ENCODE measurements at regions not wholly inside any gene's neighbourhood (a gene's known extent, or its start where the extent isn't known, plus 50 kb on each side); places are given as distances from the start of the nearest gene placed in this dataset.

GRCh38 chr6:63441266-63441956, 121.6 kb upstream of the LGSN start:
- H3K27ac ChIP-seq = no peak overlapping the region

GRCh38 chr6:63442870-63443269, 123.1 kb upstream of the LGSN start:
- TF ChIP-seq ZFX (IDR thresholded peaks at IDR 0.05; ENCODE audit: borderline replicate concordance) = no peak
- no peak for TF ChIP-seq CTCF (IDR thresholded peaks at IDR 0.05)
- H3K27ac ChIP-seq = no peak overlapping the region

More at GRCh38 chr6:63441266-63441956, 121.6 kb upstream of the LGSN start:
- no peak for TF ChIP-seq CTCF (IDR thresholded peaks at IDR 0.05)
- TF ChIP-seq ZFX (IDR thresholded peaks at IDR 0.05; ENCODE audit: borderline replicate concordance) = no peak

GRCh38 chr6:63444768-63445167, 125.0 kb upstream of the LGSN start:
- TF ChIP-seq CTCF (IDR thresholded peaks at IDR 0.05) (no peak), ZFX (IDR thresholded peaks at IDR 0.05; ENCODE audit: borderline replicate concordance) (no peak)
- no peak overlapping the region for H3K27ac ChIP-seq

- no peak for TF ChIP-seq ZFX (IDR thresholded peaks at IDR 0.05; ENCODE audit: borderline replicate concordance)
- no peak for TF ChIP-seq CTCF (IDR thresholded peaks at IDR 0.05)
- H3K27ac ChIP-seq = no peak overlapping the region
These were observed 125.9 kb upstream of the LOC128125822 start for GRCh38 chr6:63446405-63446804.

GRCh38 chr6:63447134-63447533, 125.1 kb upstream of the LOC128125822 start:
- TF ChIP-seq ZFX (IDR thresholded peaks at IDR 0.05; ENCODE audit: borderline replicate concordance) = no peak
- TF ChIP-seq CTCF (IDR thresholded peaks at IDR 0.05) = no peak
- H3K27ac ChIP-seq = no peak overlapping the region

GRCh38 chr6:63448229-63448628, 124.1 kb upstream of the LOC128125822 start:
- H3K27ac ChIP-seq = no peak overlapping the region
- TF ChIP-seq ZFX (IDR thresholded peaks at IDR 0.05; ENCODE audit: borderline replicate concordance) (no peak), CTCF (IDR thresholded peaks at IDR 0.05) (no peak)

GRCh38 chr6:63449714-63450113, 122.6 kb upstream of the LOC128125822 start:
- no peak overlapping the region for H3K27ac ChIP-seq

More at GRCh38 chr6:63449714-63450113, 122.6 kb upstream of the LOC128125822 start:
- TF ChIP-seq ZFX (IDR thresholded peaks at IDR 0.05; ENCODE audit: borderline replicate concordance) (no peak), CTCF (IDR thresholded peaks at IDR 0.05) (no peak)
